Gastrocnemius medialis (tissue), 4 donors: ENCODE measurements at regions not wholly inside any gene's neighbourhood (a gene's known extent, or its start where the extent isn't known, plus 50 kb on each side); places are given as distances from the start of the nearest gene placed in this dataset.

Experiments used
- CTCF ChIP-seq, 5 experiments: fragments of 450-650 bp in 3 of 5; fragments of 200-600 bp in 2 of 5; sonication (generic) in 2 of 5; IDR thresholded peaks in 4 of 5; conservative IDR thresholded peaks in 1 of 5; 1 replicate in 4 of 5; 2 replicates in 1 of 5; pipeline ENCODE4 v1.5.1; 2016 to 2019; ENCODE audit warnings: antibody characterized with exemption in 5 of 5, mild to moderate bottlenecking in 3 of 5, moderate library complexity in 3 of 5
- POLR2A ChIP-seq, 2 donors: fragments of 450-650 bp; IDR thresholded peaks; one replicate each; pipeline ENCODE4 v1.6.1; 2017; ENCODE audit warnings: antibody characterized with exemption in 2 of 2, mild to moderate bottlenecking in 2 of 2, moderate library complexity in 2 of 2

- TF ChIP-seq CTCF (IDR thresholded peaks at IDR 0.05 in 4 of 5, conservative IDR thresholded peaks at IDR 0.05 in 1 of 5): no peak
- no peak for TF ChIP-seq POLR2A (IDR thresholded peaks at IDR 0.05)
Measured at GRCh38 chrX:87968118-87968517, 450.5 kb downstream of the KLHL4 start.
